22Rv1 (cell line): ENCODE measurements at regions not wholly inside any gene's neighbourhood (a gene's known extent, or its start where the extent isn't known, plus 50 kb on each side); places are given as distances from the start of the nearest gene placed in this dataset.

Source experiments
- CTCF ChIP-seq: fragments of 450-650 bp; IDR thresholded peaks from 2 replicates; pipeline ENCODE4 v1.5.1; 2017; ENCODE audit warnings: mild to moderate bottlenecking
- ZFX ChIP-seq: fragments of 450-650 bp; IDR thresholded peaks from 2 replicates; pipeline ENCODE4 v1.6.1; 2017; ENCODE audit warnings: antibody characterized with exemption, borderline replicate concordance

GRCh38 chr6:112636650-112637262 is 289.6 kb downstream of the RFPL4B start:
- TF ChIP-seq CTCF (no peak), ZFX (no peak)
